Neuronal stem cell (in vitro differentiated cells): ENCODE measurements at regions not wholly inside any gene's neighbourhood (a gene's known extent, or its start where the extent isn't known, plus 50 kb on each side); places are given as distances from the start of the nearest gene placed in this dataset.

Experiments
- DNase-seq: peaks from one replicate; pipeline ENCODE4 v3.0.0-alpha.2; 2013; ENCODE audit warnings: low spot score
- H2AFZ ChIP-seq: one replicate; pipeline ENCODE4 v1.6.1; 2013; ENCODE audit warnings: mild to moderate bottlenecking, low read length, inconsistent platforms
- H2AK5ac ChIP-seq: 2 replicates; pipeline ENCODE4 v1.6.1; 2013; ENCODE audit warnings: low read depth, mild to moderate bottlenecking, inconsistent platforms, low read length, moderate library complexity, mixed read lengths
- H2BK120ac ChIP-seq: 2 replicates; pipeline ENCODE4 v1.6.1; 2013; ENCODE audit warnings: low read depth, mild to moderate bottlenecking, inconsistent platforms, low read length, moderate library complexity, mixed read lengths
- H2BK12ac ChIP-seq: one replicate; pipeline ENCODE4 v1.6.1; 2013; ENCODE audit warnings: low read length, inconsistent platforms
- H2BK15ac ChIP-seq: 2 replicates; pipeline ENCODE4 v1.6.1; 2013; ENCODE audit warnings: mild to moderate bottlenecking, low read length, inconsistent platforms, mixed read lengths
- H2BK5ac ChIP-seq: one replicate; pipeline ENCODE4 v1.6.1; 2013; ENCODE audit warnings: inconsistent platforms, mild to moderate bottlenecking, low read length, moderate library complexity
- H3K14ac ChIP-seq: one replicate; pipeline ENCODE4 v1.6.1; 2013; ENCODE audit warnings: low read length, inconsistent platforms
- H3K18ac ChIP-seq: 2 replicates; pipeline ENCODE4 v1.6.1; 2013; ENCODE audit warnings: low read length, inconsistent platforms
- H3K23ac ChIP-seq: 2 replicates; pipeline ENCODE4 v1.6.1; 2013; ENCODE audit warnings: low read depth, mild to moderate bottlenecking, mixed read lengths, low read length, inconsistent platforms; ENCODE audit not compliant: poor library complexity
- H3K27ac ChIP-seq: replicated peaks from 3 replicates; pipeline ENCODE4 v1.5.1; 2013; ENCODE audit warnings: low read length, inconsistent platforms
- H3K27me3 ChIP-seq, 3 experiments: 2 replicates each; pipeline ENCODE4 v1.6.1; 2013; ENCODE audit warnings: low read length in 3 of 3, mild to moderate bottlenecking in 2 of 3, inconsistent platforms in 1 of 3, low read depth in 1 of 3, mixed read lengths in 1 of 3, moderate library complexity in 1 of 3; ENCODE audit not compliant: control insufficient read depth in 3 of 3, insufficient read depth in 3 of 3
- H3K36me3 ChIP-seq, 2 donors: replicated peaks in 1 of 2; 2 replicates each; pipeline ENCODE4 v1.6.1; 2013; ENCODE audit warnings: low read length in 2 of 2; ENCODE audit not compliant: control insufficient read depth in 2 of 2, insufficient read depth in 2 of 2
- H3K4ac ChIP-seq: 2 replicates; pipeline ENCODE4 v1.6.1; 2013; ENCODE audit warnings: inconsistent platforms, mild to moderate bottlenecking, low read length, moderate library complexity
- H3K4me1 ChIP-seq, 2 donors: 1 replicate in 1 of 2; 2 replicates in 1 of 2; pipeline ENCODE4 v1.6.1; 2013; ENCODE audit warnings: low read length in 2 of 2, low read depth in 1 of 2; ENCODE audit not compliant: control insufficient read depth in 2 of 2, insufficient read depth in 1 of 2
- H3K4me2 ChIP-seq: one replicate; pipeline ENCODE4 v1.6.1; 2013; ENCODE audit warnings: mild to moderate bottlenecking, low read length, inconsistent platforms; ENCODE audit not compliant: insufficient read depth, poor library complexity, severe bottlenecking
- H3K4me3 ChIP-seq, 2 donors: 2 replicates each; pipeline ENCODE4 v1.5.1; 2013; ENCODE audit warnings: low read length in 2 of 2, mild to moderate bottlenecking in 2 of 2, inconsistent platforms in 1 of 2, moderate library complexity in 1 of 2
- H3K79me1 ChIP-seq: one replicate; pipeline ENCODE4 v1.6.1; 2013; ENCODE audit warnings: low read depth, mild to moderate bottlenecking, inconsistent platforms, low read length, moderate library complexity
- H3K9ac ChIP-seq: one replicate; pipeline ENCODE4 v1.6.1; 2013; ENCODE audit warnings: mild to moderate bottlenecking, low read depth, low read length, inconsistent platforms; ENCODE audit not compliant: poor library complexity
- H3K9me3 ChIP-seq, 2 donors: replicated peaks in 1 of 2; 2 replicates each; pipeline versions ENCODE3 to v1.6.1; 2013; ENCODE audit warnings: low read length in 2 of 2, mild to moderate bottlenecking in 2 of 2, inconsistent platforms in 1 of 2, low read depth in 1 of 2, mixed read lengths in 1 of 2, moderate library complexity in 1 of 2; ENCODE audit not compliant: control insufficient read depth in 2 of 2, insufficient read depth in 1 of 2
- H4K8ac ChIP-seq: one replicate; pipeline ENCODE4 v1.6.1; 2013; ENCODE audit warnings: low read depth, mild to moderate bottlenecking, inconsistent platforms, low read length, moderate library complexity
- H4K91ac ChIP-seq: one replicate; pipeline ENCODE4 v1.6.1; 2013; ENCODE audit warnings: low read length, low read depth, mild to moderate bottlenecking, inconsistent platforms; ENCODE audit not compliant: poor library complexity
- WGBS, 2 donors: extraction: QIAGEN DNeasy Blood & Tissue Kit; methylation state at CpG; one replicate each; pipeline ENCODE4 v1.1.7; 2013; ENCODE audit warnings: missing lambda C conversion rate in 2 of 2, mixed read lengths in 1 of 2; ENCODE audit not compliant: insufficient read length in 2 of 2, insufficient replicate concordance in 1 of 2; ENCODE audit errors: extremely low coverage in 2 of 2; 5-methylcytosine and 5-hydroxymethylcytosine counted together

DNA sequence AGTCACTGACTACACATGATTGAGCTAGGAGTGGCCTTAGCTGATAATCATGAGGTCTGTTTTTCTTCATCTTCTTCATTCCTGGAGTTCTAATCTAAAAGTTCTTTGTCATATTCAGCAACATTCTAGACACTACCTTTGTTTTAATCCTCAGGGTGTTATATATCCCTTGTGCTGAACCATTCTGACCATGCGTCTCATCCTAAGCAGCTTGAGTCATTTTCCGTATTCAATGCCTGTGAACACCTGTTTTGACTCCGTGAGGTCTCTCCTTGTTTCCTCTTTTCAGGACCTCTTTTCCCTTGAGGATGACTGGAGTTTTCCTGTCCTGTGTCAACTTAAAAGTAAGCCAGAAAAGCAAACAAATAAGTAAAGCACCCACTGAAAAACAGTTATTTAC is 597.9 kb downstream of the GBA3 start:
- Histone ChIP-seq H2BK12ac (no peak overlapping the region), H3K27ac (no peak overlapping the region), H2BK5ac (no peak overlapping the region), H3K79me1 (no peaks in the 10 kb centered on the region), H3K4me1 (no peaks in the 10 kb centered on the region), H3K4ac (no peak overlapping the region), H2BK15ac (no peak overlapping the region), H3K9me3 (no peaks in the 10 kb centered on the region), H4K91ac (no peak overlapping the region), H3K4me2 (no peak overlapping the region), H3K23ac (no peak overlapping the region), H3K27me3 (no peaks in the 10 kb centered on the region), H3K36me3 (no peaks in the 10 kb centered on the region), H2AFZ (peak overlapping the region; percentile 49), H2AK5ac (no peak overlapping the region), H3K9ac (no peak overlapping the region), H4K8ac (no peak overlapping the region), H3K4me3 (no peak overlapping the region), H2BK120ac (no peak overlapping the region), H3K14ac (no peak overlapping the region), H3K18ac (no peak overlapping the region)
- WGBS, 2 donors = no CpG with 5 or more reads among the region's 3 CpGs
- DNase-seq = no peak

DNA sequence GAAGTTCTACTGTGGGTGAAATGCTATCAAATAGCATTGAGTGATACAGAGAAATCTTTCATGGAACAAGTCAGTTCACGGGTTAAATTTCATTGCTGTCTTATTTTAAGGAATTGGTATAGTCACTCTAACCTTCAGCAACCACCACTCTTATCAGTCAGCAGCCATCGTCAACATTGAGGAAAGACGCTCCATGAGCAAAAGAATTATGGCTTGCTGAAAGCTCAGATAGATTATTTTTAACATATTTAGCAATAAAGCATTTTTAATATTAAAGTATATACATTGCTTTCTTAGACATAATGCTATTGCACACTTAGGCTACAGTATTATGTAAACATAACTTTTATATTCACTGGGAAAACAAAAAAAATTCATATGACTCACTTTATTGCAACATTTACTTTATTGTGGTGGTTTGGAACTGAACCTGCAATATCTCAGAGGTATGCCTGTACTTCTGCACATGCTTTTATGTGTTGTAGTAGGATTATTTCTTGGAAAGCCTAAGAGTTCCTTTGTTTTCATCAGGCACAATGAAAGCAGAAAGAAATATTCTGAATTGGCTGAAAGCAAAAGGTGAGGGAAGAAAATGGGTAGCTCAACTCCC is 586.7 kb downstream of the GBA3 start:
- DNase-seq = no peak
- Histone ChIP-seq H2BK120ac (no peak overlapping the region), H3K23ac (no peak overlapping the region), H3K4me2 (no peak overlapping the region), H2AK5ac (no peak overlapping the region), H2BK12ac (no peak overlapping the region), H3K4ac (no peak overlapping the region), H3K4me1 (no peaks in the 10 kb centered on the region), H3K27ac (no peak overlapping the region), H3K36me3 (no peaks in the 10 kb centered on the region), H3K27me3 (no peaks in the 10 kb centered on the region), H4K91ac (no peak overlapping the region), H4K8ac (no peak overlapping the region), H3K9me3 (no peaks in the 10 kb centered on the region), H3K9ac (no peak overlapping the region), H3K4me3 (no peak overlapping the region), H2BK15ac (no peak overlapping the region), H3K79me1 (no peaks in the 10 kb centered on the region), H3K18ac (no peak overlapping the region), H2BK5ac (no peak overlapping the region), H2AFZ (no peak overlapping the region), H3K14ac (no peak overlapping the region)
- WGBS, 2 donors = no CpG with 5 or more reads among the region's 3 CpGs

DNA sequence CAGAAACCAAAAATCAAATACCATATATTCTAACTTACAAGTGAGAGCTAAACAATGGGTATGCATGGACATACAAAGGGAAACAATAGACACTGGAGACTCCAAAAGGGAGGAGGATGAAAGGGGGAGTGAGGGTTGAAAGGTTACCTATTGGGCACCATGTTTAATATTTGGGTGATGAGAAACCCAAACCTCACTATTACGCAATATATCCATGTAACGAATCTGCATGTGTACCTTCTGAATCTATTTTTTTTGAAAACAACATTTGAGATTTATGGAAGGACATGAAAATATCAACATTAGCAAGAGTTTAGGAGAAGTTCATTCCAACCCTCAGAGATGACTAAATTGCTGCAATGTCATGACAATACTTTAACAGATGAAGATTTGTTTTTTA is 586.1 kb downstream of the GBA3 start:
- H4K8ac ChIP-seq = no peak overlapping the region
- no CpG with 5 or more reads among the region's 2 CpGs for WGBS, 2 donors

DNA sequence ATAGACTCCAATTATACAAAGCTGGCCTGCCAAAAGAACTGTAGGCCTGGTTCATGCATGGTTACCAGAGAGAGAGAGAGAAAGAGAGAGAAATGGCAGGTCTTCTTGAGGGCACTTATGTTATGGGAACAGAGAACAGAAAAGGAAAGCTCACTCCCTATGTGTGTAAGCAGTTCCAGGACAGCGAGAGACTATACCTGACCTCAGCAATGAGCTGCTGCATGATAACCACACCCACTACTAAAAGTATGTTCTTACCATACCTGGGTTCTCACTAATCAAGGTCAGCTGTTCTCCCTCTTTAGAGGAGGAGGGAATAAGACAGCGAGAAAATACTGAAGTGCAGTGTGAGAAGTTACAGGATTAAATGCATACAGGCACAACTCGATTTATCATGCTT is 583.3 kb downstream of the GBA3 start:
- no peak overlapping the region for H3K4ac ChIP-seq
- WGBS, 2 donors = no CpG with 5 or more reads among the region's 3 CpGs

More for the DNA sequence above, 586.1 kb downstream of the GBA3 start:
- Histone ChIP-seq H2BK120ac (no peak overlapping the region), H2BK12ac (no peak overlapping the region), H3K4ac (no peak overlapping the region), H3K14ac (no peak overlapping the region), H2AK5ac (no peak overlapping the region), H4K91ac (no peak overlapping the region), H3K27ac (no peak overlapping the region), H3K23ac (no peak overlapping the region), H2BK15ac (no peak overlapping the region), H3K4me1 (no peaks in the 10 kb centered on the region), H3K9me3 (no peaks in the 10 kb centered on the region), H3K4me3 (no peak overlapping the region), H3K27me3 (no peaks in the 10 kb centered on the region), H2AFZ (no peak overlapping the region), H3K18ac (no peak overlapping the region), H2BK5ac (no peak overlapping the region), H3K4me2 (no peak overlapping the region), H3K79me1 (no peaks in the 10 kb centered on the region), H3K9ac (no peak overlapping the region), H3K36me3 (no peaks in the 10 kb centered on the region)
- DNase-seq = no peak

More for the DNA sequence above, 583.3 kb downstream of the GBA3 start:
- Histone ChIP-seq H3K36me3 (no peaks in the 10 kb centered on the region), H2BK12ac (no peak overlapping the region), H3K27ac (no peak overlapping the region), H2BK120ac (no peak overlapping the region), H4K91ac (no peak overlapping the region), H3K18ac (no peak overlapping the region), H2BK15ac (no peak overlapping the region), H2AK5ac (no peak overlapping the region), H3K9ac (no peak overlapping the region), H3K14ac (no peak overlapping the region), H2AFZ (no peak overlapping the region), H3K27me3 (no peaks in the 10 kb centered on the region), H3K9me3 (no peaks in the 10 kb centered on the region), H3K23ac (no peak overlapping the region), H3K79me1 (no peaks in the 10 kb centered on the region), H4K8ac (no peak overlapping the region), H3K4me3 (no peak overlapping the region), H3K4me2 (no peak overlapping the region), H3K4me1 (no peaks in the 10 kb centered on the region), H2BK5ac (no peak overlapping the region)
- DNase-seq = no peak
